ENCODE measurements at regions not wholly inside any gene's neighbourhood (a gene's known extent, or its start where the extent isn't known, plus 50 kb on each side); places are given as distances from the start of the nearest gene placed in this dataset.

- Histone ChIP-seq H2AFZ (ENCODE audit: low read depth, low read length) (no peak overlapping the region), H3K27ac (ENCODE audit: insufficient read depth, low read depth, low read length) (no peak overlapping the region), H3K79me2 (ENCODE audit: control insufficient read depth, insufficient read depth, low read length) (no peaks in the 10 kb centered on the region), H3K4me1 (ENCODE audit: control insufficient read depth, extremely low read depth, insufficient read depth, low read length) (no peaks in the 10 kb centered on the region), H3K27me3 (ENCODE audit: control insufficient read depth in 2 of 2, insufficient read depth in 2 of 2, low read length in 2 of 2) (no peaks in the 10 kb centered on the region), H3K9me1 (replicated peaks; ENCODE audit: control insufficient read depth, extremely low read depth, insufficient read depth, low read length) (no peaks in the 10 kb centered on the region), H3K9me3 (replicated peaks; ENCODE audit: control insufficient read depth, insufficient read depth, low read length) (peaks cover 2% of the 10 kb centered on the region), H3K9ac (replicated peaks; ENCODE audit: extremely low read depth, insufficient read depth, low read length) (no peak overlapping the region), H3K4me3 (replicated peaks in 1 of 3; ENCODE audit: insufficient read depth in 1 of 3, low read depth in 1 of 3, low read length in 3 of 3) (no peak overlapping the region), H4K20me1 (replicated peaks; ENCODE audit: control insufficient read depth, extremely low read depth, insufficient read depth, low read length) (no peaks in the 10 kb centered on the region), H3K4me2 (ENCODE audit: insufficient read depth, low read length) (no peak overlapping the region), H3K36me3 (ENCODE audit: control insufficient read depth in 2 of 2, extremely low read depth in 1 of 2, insufficient read depth in 2 of 2, low read length in 2 of 2) (no peaks in the 10 kb centered on the region)
- no peak for TF ChIP-seq POLR2A (IDR thresholded peaks at IDR 0.05; ENCODE audit: low read depth, low read length)
- no peak for TF ChIP-seq CTCF (IDR thresholded peaks at IDR 0.05; ENCODE audit: extremely low read depth in 1 of 2, insufficient read depth in 1 of 2, low read depth in 1 of 2, low read length in 2 of 2)
- TF ChIP-seq FOS (IDR thresholded peaks at IDR 0.05; ENCODE audit: borderline replicate concordance, insufficient read depth, low read length): no peak
- no peak for TF ChIP-seq JUN (IDR thresholded peaks at IDR 0.05; ENCODE audit: borderline replicate concordance, insufficient read depth, insufficient read length, low read depth)
- TF ChIP-seq EZH2 (IDR thresholded peaks at IDR 0.05; ENCODE audit: borderline replicate concordance, low read depth, low read length, severe bottlenecking): no peak
- no peak for TF ChIP-seq POLR2AphosphoS5 (IDR thresholded peaks at IDR 0.05; ENCODE audit: insufficient read depth, low read depth, low read length)
- no peak for TF ChIP-seq MYC (IDR thresholded peaks at IDR 0.05; ENCODE audit: low read depth, low read length)
- dilution Hi-C loops (cut with MboI; ENCODE audit: extremely low pct_ligation_motif_present, low sequenced_read_pairs): no loop called here
- POLR2A ChIA-PET: no interaction called here
- CTCF ChIA-PET: no interaction called here
- BruUV-seq (replicated peaks): no TSS peak
- DNase-seq (ENCODE audit: low read depth, low spot score) (no peak), FAIRE-seq (no peak)
- intact Hi-C loops (cut with micrococcal nuclease): no loop called here
Observed at GRCh38 chr14:97027256-97027999, 230.2 kb downstream of the VRK1 start.
